RPMI7951 (cell line): ENCODE measurements at regions not wholly inside any gene's neighbourhood (a gene's known extent, or its start where the extent isn't known, plus 50 kb on each side); places are given as distances from the start of the nearest gene placed in this dataset.

Source experiments
- DNase-seq: peaks from one replicate; pipeline ENCODE4 v3.0.0-alpha.2; 2012; ENCODE audit warnings: low read depth

- DNase-seq: no peak
Measured at GRCh38 chr6:126607289-126607688, 267.4 kb downstream of the CENPW start.

DNA sequence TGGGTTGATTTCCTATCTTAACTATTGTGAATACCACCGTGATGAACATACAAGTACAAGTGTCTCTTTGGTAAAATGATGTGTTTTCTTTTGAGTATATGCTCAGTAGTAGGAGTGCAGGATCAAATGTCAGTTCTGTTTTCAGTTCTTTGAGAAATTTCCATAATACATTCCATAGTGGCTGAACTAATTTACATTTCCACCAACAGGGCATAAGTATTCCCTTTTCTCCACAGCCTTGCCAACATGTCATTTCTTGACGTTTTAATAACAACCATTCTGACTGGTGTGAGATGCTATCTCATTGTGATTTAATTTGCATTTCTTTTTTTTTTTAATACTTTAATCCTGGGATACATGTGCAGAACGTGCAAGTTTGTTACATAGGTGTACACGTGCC lies 268.8 kb downstream of the CENPW start:
- DNase-seq: no peak

- no peak for DNase-seq
Measured at GRCh38 chr6:126614642-126615504, 275.0 kb downstream of the CENPW start.

DNA sequence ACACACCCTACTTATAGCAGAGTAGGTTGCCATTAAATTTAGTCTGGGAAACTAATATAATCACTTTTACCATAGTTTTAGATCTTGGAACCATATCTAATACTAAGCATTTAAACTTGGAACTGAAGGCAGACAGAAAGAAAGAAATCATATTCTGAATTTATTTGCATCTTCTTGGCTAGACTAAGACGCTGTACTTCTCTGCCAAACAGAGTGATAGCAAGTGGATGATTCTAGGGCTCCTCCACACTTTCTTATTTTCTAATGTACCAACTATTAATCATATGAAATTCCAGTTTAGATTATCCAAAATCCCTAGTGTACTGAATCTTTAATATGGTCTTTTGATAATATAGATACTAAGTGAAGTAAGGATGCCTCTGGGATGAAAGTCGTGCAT lies 277.0 kb downstream of the CENPW start:
- DNase-seq: no peak

DNA sequence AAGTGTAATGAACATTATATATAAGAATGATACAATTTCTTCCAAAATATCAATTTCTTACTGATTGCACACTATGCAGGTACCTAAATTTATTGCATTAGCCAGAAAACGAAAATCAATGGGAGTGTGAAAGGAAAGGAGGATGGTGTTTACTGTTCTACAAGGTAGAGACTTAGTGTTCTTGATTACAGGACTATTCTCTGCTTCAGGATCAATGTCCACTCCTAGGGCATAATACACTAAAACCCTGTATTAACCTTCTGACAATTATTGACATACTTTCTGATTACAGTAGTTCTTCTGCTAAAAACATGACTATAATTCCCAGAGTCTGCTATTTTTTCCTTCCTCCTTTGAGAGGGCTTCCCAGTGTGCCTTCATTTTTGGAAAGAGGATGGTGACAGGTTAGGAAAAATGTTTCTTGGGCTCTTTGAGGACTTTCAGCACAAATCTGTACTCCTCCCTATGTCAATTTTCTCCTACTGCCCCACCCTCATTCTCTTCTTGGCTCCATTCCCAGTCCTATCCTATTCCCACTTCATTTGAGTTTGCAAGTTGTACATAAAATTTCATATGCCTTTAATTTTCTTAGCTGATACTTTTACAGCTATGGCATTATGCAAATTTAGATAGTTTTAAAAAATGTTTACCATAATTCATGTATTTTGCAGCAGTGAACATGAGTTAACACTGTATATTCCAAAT lies 278.9 kb downstream of the CENPW start:
- no peak for DNase-seq

GRCh38 chr6:126620719-126621118 lies 280.8 kb downstream of the CENPW start:
- no peak for DNase-seq

DNA sequence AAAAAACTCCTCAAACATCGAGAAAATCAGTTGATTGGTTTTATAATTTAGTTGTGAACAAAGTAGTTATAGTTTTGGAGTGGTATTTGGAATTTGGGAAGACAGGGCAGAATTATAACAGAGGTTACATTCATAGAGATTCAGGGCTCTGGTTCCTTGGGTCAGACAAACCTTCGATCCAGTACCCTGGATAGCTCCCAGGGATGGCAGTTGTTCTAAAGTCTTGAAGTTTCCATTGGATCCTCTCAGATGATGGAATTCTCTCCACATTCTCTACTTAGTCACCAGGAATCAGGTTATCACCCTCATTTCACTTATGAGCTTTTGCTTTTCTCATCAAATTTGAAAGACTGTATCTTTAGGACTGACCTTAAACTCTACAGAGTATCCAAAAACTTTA lies 285.1 kb downstream of the CENPW start:
- DNase-seq: peak; percentile 1

DNA sequence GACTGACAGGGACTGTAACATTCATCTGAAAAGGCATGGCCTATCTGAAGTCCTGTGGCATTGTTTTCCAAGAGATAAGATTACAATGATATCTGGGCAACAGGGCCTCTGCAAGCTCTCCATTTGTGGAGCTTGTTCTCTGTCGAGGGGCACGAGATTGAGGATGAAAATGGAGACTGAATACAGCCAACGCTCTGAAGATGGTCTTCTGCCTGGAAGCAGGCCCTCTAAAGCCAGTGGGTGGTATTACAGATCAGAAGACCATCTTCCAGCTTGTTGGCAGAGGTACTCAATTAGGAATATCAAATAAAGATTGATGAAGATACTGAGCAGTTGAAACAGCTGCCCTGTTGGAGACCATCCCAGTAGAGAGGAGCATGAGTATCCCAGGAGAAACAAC lies 288.2 kb downstream of the CENPW start:
- DNase-seq: no peak

DNA sequence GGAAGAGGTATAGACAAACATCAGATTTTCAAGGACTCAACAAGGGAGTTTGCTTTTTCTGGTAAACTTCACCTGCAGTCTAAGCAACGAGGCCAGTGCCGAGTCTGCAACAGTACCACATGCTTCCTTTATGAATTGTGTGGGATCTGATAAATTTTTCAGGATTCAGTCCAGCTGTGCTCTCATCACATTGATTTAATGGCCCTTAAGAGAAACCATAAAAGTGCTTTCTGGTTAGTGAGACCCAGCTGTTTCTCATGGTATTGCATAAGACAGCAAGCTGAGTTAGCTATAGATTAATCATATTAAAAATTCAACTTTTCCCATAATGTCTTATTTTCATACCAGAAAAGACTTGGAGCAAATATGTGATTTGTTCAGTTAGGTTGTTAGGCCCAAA lies 291.4 kb downstream of the CENPW start:
- DNase-seq: no peak

- no peak for DNase-seq
Measured at GRCh38 chr6:126632271-126632670, 292.4 kb downstream of the CENPW start.

GRCh38 chr6:126633373-126633772 lies 293.5 kb downstream of the CENPW start:
- no peak for DNase-seq

DNA sequence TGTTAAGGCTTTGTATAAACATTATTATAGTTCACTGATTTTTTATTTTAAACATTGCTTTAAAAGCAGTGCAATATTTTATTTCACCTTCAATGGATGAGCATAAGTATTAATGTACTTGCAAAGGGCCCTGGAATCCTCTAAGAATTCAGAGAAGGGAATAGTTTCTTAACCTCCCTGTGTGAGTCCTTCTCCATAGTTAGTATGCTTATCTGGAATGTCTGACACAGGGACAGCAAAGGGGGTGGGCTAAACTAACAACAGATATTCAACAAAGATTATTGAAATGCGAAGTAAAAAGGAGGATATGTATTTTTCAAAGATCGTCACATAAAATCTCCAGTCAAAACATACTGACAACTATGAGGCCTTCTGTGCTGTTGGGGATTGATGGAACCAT lies 300.4 kb downstream of the CENPW start:
- no peak for DNase-seq

DNA sequence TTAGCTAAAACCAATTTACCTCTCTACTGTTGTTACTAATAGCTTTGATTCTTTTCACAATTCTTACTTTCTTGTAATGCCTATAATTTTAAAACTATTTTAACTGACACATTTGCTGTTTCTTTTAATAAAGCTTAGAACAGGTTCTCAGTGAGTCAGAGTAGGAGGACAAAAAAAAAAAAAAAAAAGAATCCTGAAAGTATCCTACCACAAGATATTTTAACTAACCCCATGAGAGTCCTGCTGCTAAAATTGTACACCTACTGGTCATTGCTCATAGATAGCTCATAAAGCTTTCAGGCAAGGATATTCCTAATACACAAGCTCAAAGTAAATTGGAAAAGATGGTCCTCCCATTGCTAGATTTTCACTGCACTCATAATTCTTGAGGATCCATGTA lies 301.0 kb downstream of the CENPW start:
- no peak for DNase-seq

DNA sequence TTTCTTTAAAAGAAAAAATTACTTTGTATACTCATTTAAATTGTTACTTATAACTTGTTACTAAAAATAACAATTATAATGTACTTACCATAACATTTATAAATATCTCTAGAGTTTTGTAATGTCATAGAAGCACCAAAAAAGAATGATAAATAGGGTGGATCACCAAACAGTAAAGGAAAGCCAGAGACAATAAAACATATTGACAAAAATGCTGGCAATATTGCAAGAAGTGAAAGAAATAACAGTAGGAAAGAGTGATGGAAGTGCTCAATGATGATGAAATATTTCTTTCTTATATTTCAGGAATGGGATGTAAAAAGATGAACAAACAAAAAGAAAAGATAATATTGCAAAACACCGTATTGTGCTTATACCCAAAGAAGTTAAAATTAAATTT lies 301.7 kb downstream of the CENPW start:
- no peak for DNase-seq

GRCh38 chr6:126643352-126643751 lies 303.4 kb downstream of the CENPW start:
- DNase-seq: no peak

GRCh38 chr6:126650931-126651330 lies 311.0 kb downstream of the CENPW start:
- DNase-seq: no peak

DNA sequence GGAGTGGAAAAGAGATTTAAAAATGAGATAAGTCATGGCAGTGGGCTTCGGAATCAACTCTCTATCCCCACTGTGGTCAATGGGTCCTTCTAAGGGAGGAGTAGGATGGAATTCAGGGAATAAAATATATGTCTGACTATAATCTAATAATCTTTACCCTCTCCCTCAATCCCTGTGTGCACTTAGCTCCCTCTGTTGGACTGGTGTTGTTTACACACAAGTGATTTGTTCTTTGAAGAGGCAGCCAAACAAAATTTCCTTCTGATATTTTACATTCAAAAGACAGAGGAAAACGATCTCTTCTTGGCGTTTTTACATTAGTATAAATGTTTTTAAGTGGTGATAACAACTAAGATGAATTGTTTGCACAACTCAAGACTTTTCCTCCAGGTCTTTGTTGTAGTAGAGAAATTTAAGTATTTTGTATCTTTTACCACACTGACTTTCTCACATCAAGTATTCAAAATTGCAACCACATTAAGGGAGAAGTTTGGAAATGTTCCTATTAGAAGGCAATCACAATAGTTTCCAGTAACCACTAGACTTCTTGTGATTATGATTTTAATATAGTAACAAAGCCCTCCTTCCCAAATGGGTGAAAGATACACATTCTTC lies 317.8 kb downstream of the CENPW start:
- peak; percentile 18 for DNase-seq

DNA sequence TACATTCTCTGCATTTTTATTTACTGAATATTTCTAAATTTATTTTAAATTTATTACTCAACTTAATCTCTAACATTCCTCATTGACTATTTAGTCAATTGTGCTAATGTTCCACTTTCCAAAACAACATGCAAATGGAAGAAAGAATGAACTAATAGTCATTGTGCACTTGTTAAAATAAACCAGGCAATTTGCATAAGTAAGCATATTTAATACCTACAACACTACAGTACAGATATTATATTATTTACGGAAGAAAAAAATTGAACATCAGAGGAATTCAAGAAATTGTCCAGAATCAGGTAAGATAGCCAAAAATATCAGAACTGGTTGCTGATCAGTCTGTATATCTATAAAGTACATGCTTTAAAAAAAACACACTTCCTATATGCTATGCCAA lies 320.5 kb downstream of the CENPW start:
- no peak for DNase-seq

DNA sequence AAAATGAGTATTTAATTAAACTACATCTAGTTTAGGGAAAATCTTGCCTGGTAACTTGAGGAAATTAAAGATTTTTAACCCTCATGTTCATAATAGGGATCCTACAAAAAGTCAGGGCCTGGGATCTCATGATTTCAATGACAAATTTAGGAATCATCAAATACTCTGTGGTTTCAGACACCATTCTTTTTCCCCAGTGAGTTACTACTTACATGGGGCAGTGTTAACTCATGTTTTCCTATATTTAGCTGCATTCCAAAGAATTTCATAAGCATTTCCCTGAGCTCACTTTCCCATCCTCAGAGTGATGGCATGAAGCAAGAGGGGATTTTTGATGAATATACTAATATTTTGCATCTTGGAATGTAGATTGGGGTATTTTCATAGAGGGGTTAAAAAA lies 321.7 kb downstream of the CENPW start:
- no peak for DNase-seq

GRCh38 chr6:126662966-126663365 lies 323.1 kb downstream of the CENPW start:
- no peak for DNase-seq

DNA sequence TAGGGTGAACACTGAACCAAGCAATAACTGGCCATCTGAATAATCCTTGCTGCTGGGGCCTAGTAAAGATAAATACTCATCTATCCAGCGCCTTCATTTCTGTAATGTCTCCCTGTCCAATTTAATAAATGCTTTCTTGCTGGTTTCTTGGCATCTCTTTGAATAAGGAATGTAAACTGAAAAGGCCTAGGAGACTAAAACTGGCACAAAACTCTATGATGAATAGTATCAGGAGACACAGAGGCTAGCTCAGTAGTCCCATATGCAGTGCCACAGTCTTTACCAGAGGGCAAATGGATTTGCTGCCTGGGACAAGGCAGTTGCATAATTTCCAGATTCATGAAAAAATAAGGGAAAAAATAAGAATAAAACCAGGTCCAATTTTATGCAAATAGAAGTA lies 324.4 kb downstream of the CENPW start:
- DNase-seq: no peak

- DNase-seq: no peak
Measured at GRCh38 chr6:126665551-126665950, 325.6 kb downstream of the CENPW start.

DNA sequence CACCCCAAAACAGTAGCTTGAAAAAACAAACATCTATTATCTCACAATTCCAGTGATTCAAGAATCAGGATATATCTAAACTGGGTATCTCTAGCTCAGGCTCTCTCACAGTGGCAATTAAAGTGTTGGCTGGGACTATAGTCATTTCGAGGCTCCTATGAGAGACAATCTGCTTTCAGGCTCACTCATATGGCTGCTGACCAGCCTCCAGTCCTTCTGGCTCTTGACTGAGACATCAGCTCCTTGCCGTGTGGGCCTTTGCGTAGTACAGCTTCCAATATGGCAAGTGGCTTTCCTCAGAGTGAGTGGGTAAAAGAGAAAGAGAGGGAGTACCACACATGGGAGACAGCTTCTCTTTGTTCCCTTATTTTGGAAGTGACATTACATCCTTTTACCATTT lies 327.2 kb downstream of the CENPW start:
- DNase-seq: no peak
